Ovary (tissue), 3 donors: ENCODE measurements at regions not wholly inside any gene's neighbourhood (a gene's known extent, or its start where the extent isn't known, plus 50 kb on each side); places are given as distances from the start of the nearest gene placed in this dataset.

Experiments used
- EP300 ChIP-seq: sonication (generic); formaldehyde crosslinking; IDR thresholded peaks from one replicate; pipeline ENCODE4 v1.6.1; 2017; ENCODE audit warnings: antibody characterized with exemption
- POLR2A ChIP-seq: fragments of 450-650 bp; IDR thresholded peaks from one replicate; pipeline ENCODE4 v1.6.1; 2017; ENCODE audit warnings: antibody characterized with exemption, mild to moderate bottlenecking, moderate library complexity
- TF ChIP-seq, protein P1 (sequence below), 3 donors: fragments of 450-650 bp in 2 of 3; fragments of 200-600 bp in 1 of 3; IDR thresholded peaks; one replicate each; pipeline versions ENCODE4 v1.5.1 to v1.8.0; 2016 to 2022; ENCODE audit warnings: antibody characterized with exemption in 3 of 3, mild to moderate bottlenecking in 1 of 3
- donor health status: DM: no; HTN: no; CAD: no.

DNA sequence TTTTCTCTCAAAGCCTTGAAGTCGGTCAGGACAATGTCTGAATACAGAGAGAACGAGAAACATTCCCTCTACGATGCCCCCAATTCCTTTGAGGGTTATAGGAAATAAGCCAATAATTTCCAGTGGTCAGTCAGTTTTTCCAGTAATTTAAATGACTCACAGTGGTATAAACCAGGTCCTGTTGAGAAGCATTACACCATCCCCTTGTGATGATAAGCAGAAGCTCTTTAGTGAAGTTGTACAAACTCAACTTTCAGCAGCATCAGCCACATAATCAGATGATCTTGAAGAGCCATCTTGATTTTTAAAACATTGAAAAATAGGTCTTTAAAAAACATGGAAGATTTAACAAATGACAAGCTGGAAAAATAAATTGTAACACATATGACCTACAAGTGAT lies 173.9 kb upstream of the ZNF462 start:
- TF ChIP-seq, protein P1, sequence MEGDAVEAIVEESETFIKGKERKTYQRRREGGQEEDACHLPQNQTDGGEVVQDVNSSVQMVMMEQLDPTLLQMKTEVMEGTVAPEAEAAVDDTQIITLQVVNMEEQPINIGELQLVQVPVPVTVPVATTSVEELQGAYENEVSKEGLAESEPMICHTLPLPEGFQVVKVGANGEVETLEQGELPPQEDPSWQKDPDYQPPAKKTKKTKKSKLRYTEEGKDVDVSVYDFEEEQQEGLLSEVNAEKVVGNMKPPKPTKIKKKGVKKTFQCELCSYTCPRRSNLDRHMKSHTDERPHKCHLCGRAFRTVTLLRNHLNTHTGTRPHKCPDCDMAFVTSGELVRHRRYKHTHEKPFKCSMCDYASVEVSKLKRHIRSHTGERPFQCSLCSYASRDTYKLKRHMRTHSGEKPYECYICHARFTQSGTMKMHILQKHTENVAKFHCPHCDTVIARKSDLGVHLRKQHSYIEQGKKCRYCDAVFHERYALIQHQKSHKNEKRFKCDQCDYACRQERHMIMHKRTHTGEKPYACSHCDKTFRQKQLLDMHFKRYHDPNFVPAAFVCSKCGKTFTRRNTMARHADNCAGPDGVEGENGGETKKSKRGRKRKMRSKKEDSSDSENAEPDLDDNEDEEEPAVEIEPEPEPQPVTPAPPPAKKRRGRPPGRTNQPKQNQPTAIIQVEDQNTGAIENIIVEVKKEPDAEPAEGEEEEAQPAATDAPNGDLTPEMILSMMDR (IDR thresholded peaks at IDR 0.05) = no peak
- TF ChIP-seq EP300 (no peak), POLR2A (no peak)
